ENCODE measurements at regions not wholly inside any gene's neighbourhood (a gene's known extent, or its start where the extent isn't known, plus 50 kb on each side); places are given as distances from the start of the nearest gene placed in this dataset.

- no peaks in the 10 kb centered on the region for H3F3A ChIP-seq (ENCODE audit: insufficient read depth)
- H3K79me2 ChIP-seq (ENCODE audit: insufficient read depth, low read length), result no peaks in the 10 kb centered on the region
- TF ChIP-seq CTCF (IDR thresholded peaks at IDR 0.05; ENCODE audit: insufficient read depth, low read length, poor library complexity, severe bottlenecking) (no peak), EZH2phosphoT487 (conservative IDR thresholded peaks at IDR 0.05; ENCODE audit: low read length) (no peak)
- no peak overlapping the region for H3K9ac ChIP-seq (ENCODE audit: low read length)
- H3K9me2 ChIP-seq (replicated peaks; ENCODE audit: insufficient read depth, low read length), result no peaks in the 10 kb centered on the region
- H3K4me2 ChIP-seq (ENCODE audit: low read depth, low read length, poor library complexity, severe bottlenecking), result no peak overlapping the region
- no peaks in the 10 kb centered on the region for H3K27me3 ChIP-seq (ENCODE audit: low read length)
- H3K36me3 ChIP-seq (ENCODE audit: low read length), result no peaks in the 10 kb centered on the region
- no peaks in the 10 kb centered on the region for H4K20me1 ChIP-seq (ENCODE audit: low read depth, low read length)
- no peak overlapping the region for H3K4me3 ChIP-seq (ENCODE audit: insufficient read depth, low read length, poor library complexity, severe bottlenecking)
- no peaks in the 10 kb centered on the region for H3K9me3 ChIP-seq (ENCODE audit: insufficient read depth, low read length)
- H2AFZ ChIP-seq (ENCODE audit: low read depth, low read length, severe bottlenecking), result no peak overlapping the region
- H3K27ac ChIP-seq (ENCODE audit: low read depth, low read length), result no peak overlapping the region
Measured at GRCh38 chr14:62585247-62585646, 460.0 kb downstream of the KCNH5 start.

GRCh38 chr14:62592877-62593276, 452.4 kb downstream of the KCNH5 start:
- no peak overlapping the region for H3K27ac ChIP-seq (ENCODE audit: low read depth, low read length)
- H3F3A ChIP-seq (ENCODE audit: insufficient read depth), result no peaks in the 10 kb centered on the region
- H3K9ac ChIP-seq (ENCODE audit: low read length), result no peak overlapping the region
- no peaks in the 10 kb centered on the region for H3K27me3 ChIP-seq (ENCODE audit: low read length)
- no peaks in the 10 kb centered on the region for H3K9me2 ChIP-seq (replicated peaks; ENCODE audit: insufficient read depth, low read length)
- H3K4me3 ChIP-seq (ENCODE audit: insufficient read depth, low read length, poor library complexity, severe bottlenecking), result no peak overlapping the region
- no peak overlapping the region for H3K4me2 ChIP-seq (ENCODE audit: low read depth, low read length, poor library complexity, severe bottlenecking)
- no peaks in the 10 kb centered on the region for H3K36me3 ChIP-seq (ENCODE audit: low read length)
- TF ChIP-seq EZH2phosphoT487 (conservative IDR thresholded peaks at IDR 0.05; ENCODE audit: low read length) (no peak), CTCF (IDR thresholded peaks at IDR 0.05; ENCODE audit: insufficient read depth, low read length, poor library complexity, severe bottlenecking) (no peak)
- no peaks in the 10 kb centered on the region for H4K20me1 ChIP-seq (ENCODE audit: low read depth, low read length)
- no peak overlapping the region for H2AFZ ChIP-seq (ENCODE audit: low read depth, low read length, severe bottlenecking)
- no peaks in the 10 kb centered on the region for H3K79me2 ChIP-seq (ENCODE audit: insufficient read depth, low read length)
- H3K9me3 ChIP-seq (ENCODE audit: insufficient read depth, low read length), result no peaks in the 10 kb centered on the region; the same call in 1 of the 2 replicates

GRCh38 chr14:62597143-62597542, 448.1 kb downstream of the KCNH5 start:
- no peak overlapping the region for H3K27ac ChIP-seq (ENCODE audit: low read depth, low read length)
- H2AFZ ChIP-seq (ENCODE audit: low read depth, low read length, severe bottlenecking), result no peak overlapping the region
- no peak for TF ChIP-seq EZH2phosphoT487 (conservative IDR thresholded peaks at IDR 0.05; ENCODE audit: low read length)
- no peak for TF ChIP-seq CTCF (IDR thresholded peaks at IDR 0.05; ENCODE audit: insufficient read depth, low read length, poor library complexity, severe bottlenecking)

More at GRCh38 chr14:62597143-62597542, 448.1 kb downstream of the KCNH5 start:
- no peak overlapping the region for H3K9ac ChIP-seq (ENCODE audit: low read length)
- no peaks in the 10 kb centered on the region for H3F3A ChIP-seq (ENCODE audit: insufficient read depth)
- H3K36me3 ChIP-seq (ENCODE audit: low read length), result no peaks in the 10 kb centered on the region
- no peaks in the 10 kb centered on the region for H3K9me2 ChIP-seq (replicated peaks; ENCODE audit: insufficient read depth, low read length)
- no peaks in the 10 kb centered on the region for H3K79me2 ChIP-seq (ENCODE audit: insufficient read depth, low read length)
- H3K4me2 ChIP-seq (ENCODE audit: low read depth, low read length, poor library complexity, severe bottlenecking), result no peak overlapping the region
- no peaks in the 10 kb centered on the region for H4K20me1 ChIP-seq (ENCODE audit: low read depth, low read length)
- H3K9me3 ChIP-seq (ENCODE audit: insufficient read depth, low read length), result no peaks in the 10 kb centered on the region; the same call in 1 of the 2 replicates
- H3K4me3 ChIP-seq (ENCODE audit: insufficient read depth, low read length, poor library complexity, severe bottlenecking), result no peak overlapping the region
- H3K27me3 ChIP-seq (ENCODE audit: low read length), result no peaks in the 10 kb centered on the region

Measured in SU-DHL-6 (cell line).